ENCODE measurements at regions not wholly inside any gene's neighbourhood (a gene's known extent, or its start where the extent isn't known, plus 50 kb on each side); places are given as distances from the start of the nearest gene placed in this dataset.

DNA sequence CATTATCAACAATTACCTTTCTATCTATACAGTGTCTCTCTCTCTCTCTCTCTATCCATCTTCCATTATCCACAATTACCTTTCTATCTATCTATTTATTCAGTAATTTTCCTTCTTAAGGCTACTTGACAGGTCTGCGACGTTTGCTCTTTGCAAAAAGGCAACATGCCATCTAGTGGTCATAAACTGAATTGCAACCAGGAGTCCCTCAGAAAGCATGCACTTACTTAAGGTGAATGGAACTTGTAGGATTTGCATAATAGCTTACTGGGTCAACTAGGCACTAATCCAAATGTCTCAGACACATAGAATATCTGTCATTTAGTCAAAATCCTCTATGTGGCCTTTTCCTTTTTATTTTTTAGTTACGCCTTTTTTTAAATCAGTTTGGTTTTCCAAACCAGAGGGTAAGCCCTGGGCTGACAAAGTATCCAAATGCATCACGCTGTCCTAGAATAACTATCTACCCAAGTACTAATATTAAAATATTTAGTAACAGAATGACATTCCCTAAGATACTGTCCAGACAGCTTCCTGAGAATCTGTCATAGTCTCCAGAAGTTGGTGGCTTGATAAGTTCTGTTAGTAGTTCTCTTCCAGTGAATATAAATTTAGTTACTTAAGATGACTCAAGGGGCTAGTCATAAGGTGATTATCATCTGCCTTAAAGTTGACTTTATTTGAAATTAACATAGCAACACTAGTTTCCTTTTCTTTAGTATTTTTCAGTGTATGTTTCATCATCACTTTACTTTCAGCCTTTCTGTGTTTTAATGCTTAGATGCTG, 208.3 kb downstream of the PPP1R3A start:
- Mint-ChIP-seq H3K9me3 (peaks cover 0 to 4% (median 0%) of the 10 kb centered on the region in 3 donors), H3K27me3 (no peaks in the 10 kb centered on the region), H3K4me3 (no peak overlapping the region), H3K4me1 (no peaks in the 10 kb centered on the region), H3K36me3 (no peaks in the 10 kb centered on the region), H3K27ac (no peak overlapping the region)

DNA sequence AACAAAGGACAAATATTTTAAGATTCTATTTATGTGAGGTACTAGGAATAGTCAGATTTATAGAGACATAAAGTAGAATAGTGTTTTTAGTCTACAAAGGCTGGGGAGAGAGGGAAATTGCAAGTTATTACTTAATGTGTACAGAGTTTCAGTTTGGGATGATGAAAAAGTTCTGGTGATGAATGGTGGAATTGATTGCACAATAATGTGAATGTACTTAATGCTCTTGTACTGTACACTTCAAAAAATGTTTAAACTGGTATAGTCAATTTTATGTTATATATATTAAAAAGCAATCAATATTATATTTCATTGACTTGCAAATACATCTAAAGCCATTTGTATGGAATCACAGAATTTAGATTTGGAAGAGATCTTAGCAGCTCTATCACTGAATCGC, 213.4 kb downstream of the PPP1R3A start:
- H3K36me3 Mint-ChIP-seq, result no peaks in the 10 kb centered on the region
- no peaks in the 10 kb centered on the region for H3K27me3 Mint-ChIP-seq
- no peak overlapping the region for H3K27ac Mint-ChIP-seq
- no peak overlapping the region for H3K4me3 Mint-ChIP-seq
- no peaks in the 10 kb centered on the region for H3K9me3 Mint-ChIP-seq
- no peaks in the 10 kb centered on the region for H3K4me1 Mint-ChIP-seq

DNA sequence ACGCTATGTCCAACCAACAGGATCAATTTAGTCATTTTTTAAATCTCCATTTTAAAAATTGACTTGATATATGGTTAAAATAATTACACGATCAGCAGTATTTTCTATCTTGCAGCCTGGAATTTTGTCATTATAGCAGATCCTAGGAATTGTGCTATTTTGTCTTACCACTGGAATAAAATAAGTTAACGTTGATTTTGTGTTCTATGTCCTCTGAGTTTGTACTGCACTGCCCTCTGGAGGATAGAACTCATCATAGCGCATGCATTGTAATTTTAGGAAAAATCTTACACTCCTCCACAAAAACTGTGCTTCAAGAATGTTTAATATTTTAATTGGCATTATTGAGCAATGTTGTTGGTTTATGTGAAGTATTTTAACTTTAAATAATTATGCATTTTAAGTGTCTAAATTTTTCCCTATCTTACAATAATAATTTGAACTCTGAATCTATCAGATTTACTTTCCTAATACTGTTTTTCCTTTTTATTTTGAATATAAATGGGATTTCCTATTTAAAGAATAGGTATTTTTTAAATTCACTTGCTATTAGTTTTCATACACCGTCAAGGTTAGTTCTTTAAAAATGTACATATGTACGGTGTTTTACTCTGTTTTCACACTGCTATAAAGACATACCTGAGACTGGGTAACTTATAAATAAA, 220.1 kb downstream of the PPP1R3A start:
- Mint-ChIP-seq H3K27me3 (peaks cover 1% of the 10 kb centered on the region), H3K36me3 (no peaks in the 10 kb centered on the region), H3K4me3 (no peak overlapping the region), H3K4me1 (no peaks in the 10 kb centered on the region), H3K9me3 (no peaks in the 10 kb centered on the region), H3K27ac (no peak overlapping the region)

DNA sequence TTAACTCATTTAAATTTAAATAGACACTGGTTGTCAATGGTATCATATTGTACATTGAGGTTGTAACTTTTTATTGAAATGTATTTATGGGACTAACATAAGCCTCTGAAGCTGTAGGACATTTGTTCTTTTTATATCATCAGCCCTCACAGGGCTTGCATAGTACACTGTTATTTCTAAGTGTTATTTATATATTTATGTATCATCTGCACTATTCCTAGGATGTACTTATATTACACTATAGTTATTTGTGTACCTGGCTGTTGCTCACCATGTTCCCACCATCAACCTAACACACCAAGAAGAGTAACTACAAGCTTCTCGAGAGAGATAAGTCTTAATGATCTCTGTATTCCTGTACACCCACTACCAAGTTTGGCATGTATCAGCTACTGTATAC, 224.7 kb downstream of the PPP1R3A start:
- no peak overlapping the region for H3K4me3 Mint-ChIP-seq
- H3K27me3 Mint-ChIP-seq, result peaks cover 1% of the 10 kb centered on the region
- no peaks in the 10 kb centered on the region for H3K4me1 Mint-ChIP-seq
- H3K9me3 Mint-ChIP-seq, result peaks cover 0 to 3% (median 0%) of the 10 kb centered on the region in 3 donors
- H3K36me3 Mint-ChIP-seq, result no peaks in the 10 kb centered on the region
- no peak overlapping the region for H3K27ac Mint-ChIP-seq

DNA sequence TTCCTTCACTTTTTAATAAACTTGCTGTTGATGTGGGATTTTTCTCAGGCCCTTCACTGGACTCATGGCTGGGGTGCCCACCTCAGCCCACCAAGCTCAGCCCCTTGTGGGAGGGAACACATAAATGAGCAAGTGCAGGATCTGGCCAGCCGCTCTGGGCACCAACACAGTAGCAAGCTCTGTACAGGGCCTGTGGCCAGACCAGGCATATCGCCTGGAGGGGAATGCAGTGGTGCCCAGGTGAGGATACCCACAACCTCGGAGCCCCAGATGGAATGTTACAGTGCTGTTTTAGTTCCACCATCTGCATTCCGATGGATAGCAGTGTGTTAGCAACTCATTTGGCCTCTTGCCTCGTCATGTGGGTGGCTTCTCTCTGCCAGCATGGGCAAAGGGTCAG, 234.6 kb downstream of the PPP1R3A start:
- Mint-ChIP-seq H3K4me1 (no peaks in the 10 kb centered on the region), H3K4me3 (no peak overlapping the region), H3K27me3 (no peaks in the 10 kb centered on the region), H3K27ac (no peak overlapping the region), H3K9me3 (peaks cover 0 to 1% (median 0%) of the 10 kb centered on the region in 3 donors), H3K36me3 (no peaks in the 10 kb centered on the region)

DNA sequence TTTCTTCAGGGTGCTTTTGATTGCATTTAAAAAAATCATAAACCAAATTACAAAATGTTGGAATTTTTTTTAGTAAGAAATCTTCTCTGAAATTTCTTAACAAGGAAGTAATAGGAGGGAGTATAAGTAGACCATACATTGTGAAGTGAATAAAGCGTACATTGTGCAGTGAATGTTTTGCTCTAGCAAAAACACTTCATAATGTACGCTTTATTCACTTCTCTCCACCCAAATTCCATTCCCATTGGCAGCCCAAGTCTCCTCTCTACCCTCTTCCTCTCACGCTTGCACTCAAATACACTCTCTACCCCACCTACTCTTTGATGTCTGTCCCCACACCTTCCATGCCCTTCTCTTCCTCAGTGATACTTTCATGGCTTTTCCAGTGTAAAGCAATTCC, 241.0 kb downstream of the PPP1R3A start:
- Mint-ChIP-seq H3K27me3 (no peaks in the 10 kb centered on the region), H3K4me3 (no peak overlapping the region), H3K36me3 (no peaks in the 10 kb centered on the region), H3K27ac (no peak overlapping the region), H3K4me1 (no peaks in the 10 kb centered on the region), H3K9me3 (peaks cover 1 to 7% (median 2%) of the 10 kb centered on the region in 3 donors)

DNA sequence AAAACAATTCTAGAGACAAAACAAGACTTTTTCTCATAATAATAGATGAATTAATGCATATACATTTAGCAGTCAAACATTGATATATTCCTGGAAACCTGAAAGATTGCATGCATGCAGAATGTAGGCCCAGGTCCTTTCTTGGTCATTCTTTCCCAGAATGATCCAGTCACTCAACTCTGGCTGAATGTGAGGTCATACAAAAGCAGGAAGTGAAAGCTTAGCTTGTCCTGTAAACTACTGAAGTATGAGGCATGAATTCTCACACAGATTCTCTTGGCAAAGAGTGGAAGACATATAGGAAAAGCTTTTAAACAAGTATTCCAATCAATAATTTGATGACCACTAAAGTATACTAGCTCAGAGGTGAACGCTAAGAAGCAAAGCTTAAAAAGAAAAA, 253.9 kb downstream of the PPP1R3A start:
- no peaks in the 10 kb centered on the region for H3K4me1 Mint-ChIP-seq
- H3K27me3 Mint-ChIP-seq, result no peaks in the 10 kb centered on the region
- H3K4me3 Mint-ChIP-seq, result no peak overlapping the region
- peaks cover 0 to 4% (median 3%) of the 10 kb centered on the region in 3 donors for H3K9me3 Mint-ChIP-seq
- H3K27ac Mint-ChIP-seq, result no peak overlapping the region
- peaks cover 2% of the 10 kb centered on the region for H3K36me3 Mint-ChIP-seq

DNA sequence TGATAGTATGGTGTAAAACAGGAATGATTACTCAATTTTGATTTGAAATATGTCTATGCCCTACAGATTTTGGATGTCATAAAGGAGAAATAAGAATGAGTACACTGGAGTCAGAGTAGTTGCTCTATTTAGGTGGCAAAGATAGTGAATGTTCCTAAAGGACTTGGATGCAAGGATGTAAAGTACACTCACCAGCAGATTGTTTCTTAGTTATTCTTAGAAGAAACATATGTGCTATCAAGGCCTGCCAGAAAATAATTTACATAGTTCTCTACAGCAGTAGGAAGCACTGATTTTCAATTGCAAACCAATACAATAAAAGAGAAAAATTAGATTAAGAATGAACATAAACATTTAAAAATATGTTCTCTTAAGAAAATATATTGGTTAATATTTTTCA, 259.4 kb downstream of the PPP1R3A start:
- no peak overlapping the region for H3K4me3 Mint-ChIP-seq
- H3K27me3 Mint-ChIP-seq, result no peaks in the 10 kb centered on the region
- H3K9me3 Mint-ChIP-seq, result no peaks in the 10 kb centered on the region
- H3K36me3 Mint-ChIP-seq, result no peaks in the 10 kb centered on the region
- peaks cover 0 to 2% (median 0%) of the 10 kb centered on the region in 3 donors for H3K4me1 Mint-ChIP-seq
- H3K27ac Mint-ChIP-seq, result no peak overlapping the region

DNA sequence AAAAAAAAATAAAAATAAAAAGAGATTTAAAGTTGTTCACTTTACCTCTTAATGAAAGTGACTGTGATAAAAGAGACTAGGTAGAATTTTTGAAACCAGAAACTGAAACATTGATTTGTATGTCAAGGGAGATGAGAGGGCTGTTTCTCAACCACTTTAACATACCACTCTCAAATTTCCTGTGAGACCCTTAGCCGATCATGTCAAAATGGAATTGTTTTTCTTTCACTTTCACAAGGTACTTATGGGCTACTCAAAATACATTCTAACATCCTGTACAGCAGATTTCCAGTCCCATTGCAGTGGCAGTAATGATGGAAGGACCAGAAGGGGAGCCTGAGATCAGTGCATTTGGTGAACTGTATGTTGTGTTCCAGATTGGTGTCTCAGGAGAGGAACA, 261.2 kb downstream of the PPP1R3A start:
- Mint-ChIP-seq H3K4me3 (peak overlapping the region in 1 of 4 donors; percentile 24), H3K4me1 (peaks cover 0 to 2% (median 0%) of the 10 kb centered on the region in 3 donors), H3K27me3 (no peaks in the 10 kb centered on the region), H3K9me3 (no peaks in the 10 kb centered on the region), H3K27ac (no peak overlapping the region), H3K36me3 (no peaks in the 10 kb centered on the region)

DNA sequence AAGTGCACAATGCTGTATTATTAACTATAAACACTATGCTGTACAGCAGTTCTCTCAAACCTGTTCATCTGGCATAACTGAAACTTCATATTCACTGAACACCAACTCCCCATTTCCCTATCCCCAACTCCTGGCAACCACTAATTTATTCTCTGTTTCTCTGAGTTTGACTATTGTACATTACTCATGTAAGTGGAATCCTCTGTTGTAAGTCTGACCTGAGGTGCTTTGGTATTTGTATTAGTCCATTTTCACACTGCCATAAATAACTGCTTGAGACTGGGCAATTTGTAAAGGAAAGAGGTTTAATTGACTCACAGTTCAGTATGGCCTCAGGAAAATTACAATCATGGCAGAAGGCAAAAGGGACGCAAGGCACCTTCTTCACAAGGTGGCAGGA, 266.3 kb downstream of the PPP1R3A start:
- H3K27me3 Mint-ChIP-seq, result no peaks in the 10 kb centered on the region
- H3K4me3 Mint-ChIP-seq, result no peak overlapping the region
- H3K9me3 Mint-ChIP-seq, result no peaks in the 10 kb centered on the region

DNA sequence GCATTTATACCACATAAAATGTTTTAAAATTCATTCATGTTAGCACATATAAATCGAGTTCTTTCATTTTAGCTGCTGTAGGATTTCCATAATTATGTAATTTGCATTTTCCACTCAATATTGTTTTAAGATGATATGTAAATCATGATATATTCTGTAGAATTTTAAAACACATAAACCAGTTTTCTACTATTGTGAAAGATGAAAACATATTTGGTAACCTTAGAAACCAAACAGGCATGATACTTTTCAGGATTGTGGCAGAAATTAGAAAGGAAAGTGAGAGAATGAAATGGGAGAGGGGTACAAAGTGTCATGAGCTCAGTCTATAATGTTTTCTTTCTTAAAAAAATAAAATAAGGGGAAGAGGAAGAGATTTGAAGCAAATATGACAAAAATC, 269.3 kb downstream of the PPP1R3A start:
- no peaks in the 10 kb centered on the region for H3K4me1 Mint-ChIP-seq
- H3K36me3 Mint-ChIP-seq, result no peaks in the 10 kb centered on the region
- H3K27ac Mint-ChIP-seq, result no peak overlapping the region
- H3K27me3 Mint-ChIP-seq, result no peaks in the 10 kb centered on the region
- no peak overlapping the region for H3K4me3 Mint-ChIP-seq
- H3K9me3 Mint-ChIP-seq, result peaks cover 0 to 1% (median 0%) of the 10 kb centered on the region in 3 donors

More for the DNA sequence above, 266.3 kb downstream of the PPP1R3A start:
- Mint-ChIP-seq H3K4me1 (no peaks in the 10 kb centered on the region), H3K36me3 (no peaks in the 10 kb centered on the region), H3K27ac (no peak overlapping the region)

DNA sequence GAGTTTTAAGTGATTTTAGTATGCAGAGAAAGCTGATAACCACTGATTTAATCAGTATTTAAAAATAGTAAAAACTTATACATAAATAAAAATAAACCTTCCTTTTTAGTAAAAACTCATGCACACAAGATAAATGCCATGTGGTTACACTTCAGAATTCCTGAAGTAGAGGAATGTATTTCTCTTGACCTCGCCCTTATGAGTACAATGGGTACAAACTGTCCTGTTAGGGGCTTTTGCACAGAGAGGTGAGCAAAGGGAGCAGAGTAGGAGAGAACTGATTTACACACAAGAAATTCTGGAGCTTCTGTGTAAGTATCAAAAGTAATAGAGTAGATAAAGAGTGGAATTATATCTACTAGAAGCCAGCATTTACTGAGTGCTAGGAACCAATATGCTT, 279.6 kb downstream of the PPP1R3A start:
- Mint-ChIP-seq H3K9me3 (peaks cover 0 to 5% (median 4%) of the 10 kb centered on the region in 3 donors), H3K27me3 (no peaks in the 10 kb centered on the region), H3K4me1 (no peaks in the 10 kb centered on the region), H3K4me3 (no peak overlapping the region), H3K36me3 (no peaks in the 10 kb centered on the region), H3K27ac (no peak overlapping the region)

DNA sequence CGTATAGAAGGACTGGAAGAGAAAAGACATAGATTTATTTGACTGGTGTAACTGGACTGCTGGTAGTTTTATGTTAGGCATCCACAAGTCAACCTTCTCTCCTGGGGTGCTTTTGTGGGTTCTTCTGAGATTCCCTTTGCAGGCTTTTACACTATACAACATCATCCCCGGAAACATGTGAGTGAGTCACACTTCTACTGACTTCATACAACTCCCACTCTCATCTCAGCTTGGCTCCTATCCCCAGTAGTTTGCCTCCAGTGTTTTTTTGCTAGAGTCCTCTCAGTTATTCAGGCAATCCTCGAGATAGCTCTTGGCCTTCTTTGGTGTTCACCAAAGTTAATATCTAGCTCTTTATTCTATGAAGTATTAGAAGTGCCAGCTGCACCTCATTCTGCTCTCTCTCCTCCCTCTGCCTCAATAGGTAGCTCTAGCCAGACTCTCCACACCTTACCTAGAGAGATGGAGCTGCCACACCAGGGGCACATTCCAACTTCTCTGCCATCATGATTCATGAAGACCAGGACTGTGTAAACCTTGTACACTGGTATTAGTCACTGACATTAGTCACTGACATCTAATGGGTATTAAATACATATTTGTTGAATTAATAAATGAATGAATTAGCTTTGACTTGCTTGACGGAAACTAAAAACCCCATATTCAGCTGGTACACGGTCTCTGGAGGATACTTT, 281.9 kb downstream of the PPP1R3A start:
- no peak overlapping the region for H3K4me3 Mint-ChIP-seq
- no peaks in the 10 kb centered on the region for H3K4me1 Mint-ChIP-seq
- H3K36me3 Mint-ChIP-seq, result no peaks in the 10 kb centered on the region
- no peak overlapping the region for H3K27ac Mint-ChIP-seq
- H3K9me3 Mint-ChIP-seq, result peaks cover 0 to 5% (median 4%) of the 10 kb centered on the region in 3 donors
- no peaks in the 10 kb centered on the region for H3K27me3 Mint-ChIP-seq

DNA sequence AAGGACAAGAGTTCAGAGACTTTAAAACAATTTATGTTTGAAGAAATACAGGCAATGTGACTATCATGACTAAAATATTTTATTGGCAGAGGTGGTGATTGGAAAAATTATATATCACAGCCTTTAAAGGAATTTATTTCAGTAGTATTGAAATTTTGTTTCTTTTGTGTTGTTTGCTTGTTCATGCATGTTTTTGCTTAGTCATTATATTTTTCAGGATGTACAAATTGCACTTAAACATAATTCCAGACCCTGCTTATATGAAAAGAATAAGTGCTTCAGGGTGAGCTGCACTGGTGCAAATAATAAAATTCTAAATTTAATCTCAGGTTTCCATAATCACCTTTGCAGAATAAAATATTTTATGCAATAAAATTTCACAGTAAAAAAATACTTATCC, 283.3 kb downstream of the PPP1R3A start:
- Mint-ChIP-seq H3K4me1 (no peaks in the 10 kb centered on the region), H3K4me3 (no peak overlapping the region), H3K36me3 (no peaks in the 10 kb centered on the region), H3K27ac (no peak overlapping the region), H3K27me3 (no peaks in the 10 kb centered on the region), H3K9me3 (peaks cover 0 to 5% (median 3%) of the 10 kb centered on the region in 3 donors)

DNA sequence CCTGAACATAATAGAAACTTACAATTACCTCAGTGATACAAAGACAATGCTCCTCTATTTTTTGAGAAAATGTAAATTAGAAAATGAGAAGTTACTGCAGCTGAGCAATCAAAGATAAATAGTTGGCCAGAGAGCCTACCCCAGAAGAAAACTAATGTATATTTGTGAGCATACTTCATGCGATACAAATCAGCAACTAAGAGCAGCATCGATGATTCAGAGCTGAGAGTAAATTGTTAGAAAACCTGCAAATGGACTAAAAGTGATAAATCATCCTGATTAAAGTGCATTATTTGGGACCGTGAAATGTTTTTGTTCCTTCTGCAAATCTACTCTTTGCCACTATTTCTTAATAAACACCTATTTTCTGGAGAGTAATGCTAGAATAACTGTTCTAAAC, 285.7 kb downstream of the PPP1R3A start:
- no peaks in the 10 kb centered on the region for H3K4me1 Mint-ChIP-seq
- no peak overlapping the region for H3K4me3 Mint-ChIP-seq
- no peaks in the 10 kb centered on the region for H3K27me3 Mint-ChIP-seq
- no peak overlapping the region for H3K27ac Mint-ChIP-seq
- no peaks in the 10 kb centered on the region for H3K36me3 Mint-ChIP-seq
- peaks cover under 1 to 5% (median 3%) of the 10 kb centered on the region in 3 donors for H3K9me3 Mint-ChIP-seq
